Hippocampal formation (tissue), 2 donors: ENCODE measurements at regions not wholly inside any gene's neighbourhood (a gene's known extent, or its start where the extent isn't known, plus 50 kb on each side); places are given as distances from the start of the nearest gene placed in this dataset.

ENCODE experiments used
- DNase-seq, 2 donors: peaks; one replicate each; lab custom pipeline; 2025; lab: John Stamatoyannopoulos, UW

- DNase-seq = no peak
Measured at GRCh38 chr7:84547331-84547730, 352.7 kb upstream of the SEMA3A start.

- DNase-seq = no peak
Measured at GRCh38 chr7:84546403-84546802, 351.8 kb upstream of the SEMA3A start.

DNA sequence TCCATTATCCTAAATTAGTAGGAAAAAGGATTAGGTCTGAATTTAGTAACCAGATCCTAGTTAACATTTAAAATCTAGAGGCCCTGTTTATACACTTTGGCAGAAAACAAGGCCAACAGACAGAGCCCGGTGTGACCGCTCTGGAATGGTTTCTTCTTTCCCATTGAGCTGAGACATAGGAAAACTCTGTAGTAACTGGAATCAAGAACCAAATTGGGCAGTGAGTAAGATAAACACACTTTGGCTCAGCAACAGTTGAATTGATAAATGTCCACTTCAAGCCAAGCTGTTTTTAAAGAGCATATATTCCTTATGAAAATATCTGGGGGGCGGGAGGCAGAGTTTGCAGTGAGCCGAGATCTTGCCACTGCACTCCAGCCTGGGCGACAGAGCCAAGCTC lies 343.7 kb upstream of the SEMA3A start:
- DNase-seq = no peak

- no peak for DNase-seq
Measured at GRCh38 chr7:84536271-84536870, 341.8 kb upstream of the SEMA3A start.

DNA sequence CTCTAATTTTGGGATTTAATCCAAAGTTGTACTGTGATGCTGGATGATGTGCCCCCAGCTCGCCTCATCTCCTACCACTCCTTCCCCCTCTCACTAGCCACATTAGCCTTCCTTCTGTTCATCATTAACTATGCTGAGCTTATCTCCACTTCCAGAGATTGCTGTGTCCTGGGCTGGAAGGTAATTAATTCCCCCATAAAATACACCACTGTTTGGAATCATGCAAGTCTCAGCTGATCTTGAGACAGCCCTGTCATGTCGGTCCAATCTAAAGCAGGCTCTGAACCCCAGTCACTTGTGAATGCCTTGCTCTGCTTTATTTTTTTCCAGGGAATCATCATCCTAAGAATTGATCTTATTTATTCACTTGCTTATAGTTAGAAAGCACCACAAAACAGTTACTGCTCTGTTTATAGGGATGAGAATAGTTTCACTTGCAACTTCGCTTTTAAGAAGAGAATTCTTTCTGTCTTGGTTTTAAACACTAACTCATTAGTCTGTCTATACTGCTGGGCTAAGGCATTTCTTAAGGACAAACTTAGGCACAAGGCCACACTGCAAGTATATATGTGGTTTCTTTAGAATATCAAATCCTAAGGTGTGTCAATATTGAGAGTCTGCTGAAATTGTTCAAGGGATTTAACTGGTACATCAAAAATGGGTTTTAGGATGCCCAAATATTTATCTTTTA lies 341.1 kb upstream of the SEMA3A start:
- no peak for DNase-seq

- DNase-seq = no peak
Measured at GRCh38 chr7:84533182-84533581, 338.6 kb upstream of the SEMA3A start.

GRCh38 chr7:84532196-84532595 lies 337.6 kb upstream of the SEMA3A start:
- DNase-seq = no peak

- no peak for DNase-seq
Measured at GRCh38 chr7:84529480-84530205, 335.1 kb upstream of the SEMA3A start.

- DNase-seq = no peak
Measured at GRCh38 chr7:84528756-84529479, 334.3 kb upstream of the SEMA3A start.

DNA sequence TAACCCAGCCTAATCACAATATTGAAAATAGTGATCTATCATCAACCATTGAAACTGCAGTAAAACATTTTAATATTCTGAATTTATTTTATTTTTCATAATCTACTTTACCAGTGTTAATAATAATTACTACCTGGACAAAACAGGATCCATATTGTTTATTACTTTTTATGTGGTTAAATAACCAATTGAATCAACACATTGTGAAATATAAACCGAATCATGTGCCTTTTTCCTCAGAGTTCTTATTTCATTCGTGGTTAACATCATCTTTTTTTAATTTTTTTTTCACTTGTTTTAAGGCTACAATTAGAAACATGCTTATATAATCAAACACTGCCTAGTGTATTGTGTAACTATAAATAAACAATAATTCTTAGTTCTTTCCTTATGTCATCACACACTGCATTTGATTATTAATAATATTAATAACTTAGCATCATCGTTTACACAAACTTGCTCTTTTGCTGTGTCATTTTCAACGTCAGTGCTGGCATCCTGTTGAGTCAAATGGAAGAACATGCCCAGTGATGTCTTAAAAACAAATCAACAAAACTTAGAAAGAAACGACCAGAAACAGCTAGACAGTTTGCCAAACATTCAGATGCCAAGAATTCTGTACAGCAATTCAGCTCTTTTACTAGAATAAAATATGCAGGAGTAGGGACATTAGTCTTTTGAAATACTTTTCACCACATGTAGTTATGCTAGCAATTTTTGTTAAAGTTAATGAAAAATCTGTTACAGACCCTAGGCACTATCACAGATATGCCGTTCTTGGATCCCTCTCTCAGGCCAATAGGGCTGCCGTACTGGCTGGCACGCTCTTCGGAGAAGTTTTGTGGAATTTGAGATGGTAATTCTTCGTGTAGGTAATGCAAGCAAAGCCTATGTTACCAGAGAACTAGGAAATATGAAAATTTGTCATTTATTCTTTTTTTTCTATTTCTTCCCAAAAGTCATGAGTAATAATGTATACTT lies 330.4 kb upstream of the SEMA3A start:
- DNase-seq = peak in 1 of 2 donors; percentile 3

GRCh38 chr7:84513061-84513460 lies 318.5 kb upstream of the SEMA3A start:
- DNase-seq = no peak

DNA sequence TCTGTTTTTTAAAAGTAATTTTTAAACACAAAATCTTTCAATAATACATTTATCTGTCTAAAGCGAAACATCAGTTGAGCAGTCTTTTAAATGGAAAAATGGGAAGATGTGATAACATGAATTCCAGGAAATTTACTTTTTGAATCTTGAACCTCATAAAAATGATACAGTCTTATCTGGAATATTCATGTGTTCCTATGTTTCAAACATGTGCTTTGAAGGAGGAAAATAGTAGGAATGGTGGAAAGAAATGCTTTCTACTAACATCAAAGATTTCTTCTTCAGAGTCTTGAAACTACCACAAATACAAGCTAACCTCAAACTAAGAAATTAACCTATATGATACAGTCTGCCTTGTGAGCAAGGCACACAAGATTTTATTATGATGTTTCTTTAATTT lies 317.5 kb upstream of the SEMA3A start:
- DNase-seq = no peak

DNA sequence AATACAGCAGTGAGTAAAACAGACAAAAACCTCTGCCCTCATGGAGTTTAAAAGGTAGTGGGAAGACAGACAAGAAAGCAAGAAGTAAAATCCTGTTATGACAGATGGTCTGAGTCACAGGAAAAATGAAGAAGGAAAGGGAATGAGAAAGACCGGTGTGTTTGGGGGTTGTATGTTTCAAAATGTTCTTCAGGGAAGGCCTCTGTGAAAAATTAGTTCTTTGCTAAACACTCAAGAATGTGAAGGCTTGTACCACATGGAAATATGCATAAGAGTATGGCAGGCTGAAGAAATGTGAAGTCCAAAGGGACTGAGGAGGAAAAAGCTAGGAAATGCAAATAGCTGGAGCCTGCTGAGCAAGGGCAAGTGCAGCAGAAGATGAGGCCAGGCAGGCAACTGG lies 315.9 kb upstream of the SEMA3A start:
- no peak for DNase-seq

DNA sequence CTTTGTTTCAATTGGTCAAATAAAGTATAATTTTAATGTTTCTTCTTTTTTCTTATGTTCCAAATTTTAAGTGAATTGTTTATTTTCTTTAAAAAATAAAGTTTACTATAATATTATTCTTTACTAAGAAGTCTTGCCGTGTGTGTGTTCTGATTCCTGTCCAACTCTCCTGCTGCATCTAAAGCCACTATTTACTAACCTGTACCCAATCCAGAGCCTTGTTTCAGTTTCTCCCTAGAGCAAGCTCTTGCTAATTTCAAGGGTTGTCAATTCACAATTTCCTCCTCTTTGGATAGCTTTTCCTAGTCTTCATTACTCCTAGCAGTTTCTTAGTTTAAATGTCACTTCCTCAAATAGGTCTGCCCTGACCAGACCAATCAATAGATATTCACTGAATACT lies 314.9 kb upstream of the SEMA3A start:
- DNase-seq = no peak

GRCh38 chr7:84508606-84509005 lies 314.0 kb upstream of the SEMA3A start:
- DNase-seq = no peak

GRCh38 chr7:84507529-84507928 lies 312.9 kb upstream of the SEMA3A start:
- DNase-seq = no peak

- DNase-seq = no peak
Measured at GRCh38 chr7:84506151-84506550, 311.6 kb upstream of the SEMA3A start.

- DNase-seq = peak in 1 of 2 donors; percentile 48
Measured at GRCh38 chr7:84502239-84502638, 307.6 kb upstream of the SEMA3A start.

DNA sequence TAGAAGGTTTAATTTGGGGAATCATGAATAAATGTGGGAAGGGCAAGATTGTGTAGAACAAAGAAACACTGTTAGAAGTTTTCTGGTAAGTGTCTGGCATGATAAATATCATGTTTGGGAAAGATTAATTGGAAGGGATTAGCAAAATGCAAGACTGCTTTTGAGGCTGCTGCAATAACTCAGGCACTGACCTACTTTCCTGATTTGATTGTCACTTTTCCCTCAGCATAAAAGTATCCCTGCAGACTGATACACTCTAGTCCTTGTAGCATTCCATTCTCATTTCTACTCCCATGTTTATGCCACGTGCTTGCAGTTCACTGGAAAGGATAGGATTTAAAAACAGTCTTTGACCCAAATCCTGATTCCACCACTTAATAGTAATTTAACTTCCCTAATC lies 303.3 kb upstream of the SEMA3A start:
- no peak for DNase-seq

GRCh38 chr7:84495128-84495527 lies 300.5 kb upstream of the SEMA3A start:
- DNase-seq = no peak
